COR-L47 (cell line): ENCODE measurements at regions not wholly inside any gene's neighbourhood (a gene's known extent, or its start where the extent isn't known, plus 50 kb on each side); places are given as distances from the start of the nearest gene placed in this dataset.
"Not testable (repeated sequence)": the region's sequence is repeated elsewhere in the genome, so short reads cannot be mapped to it uniquely, and the experiment has no call there.

Source experiments
- DNase-seq: peaks from one replicate; lab custom pipeline; 2025; lab: John Stamatoyannopoulos, UW

GRCh38 chr3:20736287-20736852 lies 550.4 kb upstream of the SGO1 start:
- DNase-seq = no peak

- no peak for DNase-seq
These were observed 543.2 kb upstream of the SGO1 start for GRCh38 chr3:20729185-20729584.

- DNase-seq = no peak
These were observed 540.8 kb upstream of the SGO1 start for GRCh38 chr3:20726786-20727185.

- DNase-seq = no peak
These were observed 538.2 kb upstream of the SGO1 start for GRCh38 chr3:20724241-20724640.

- DNase-seq = not testable (repeated sequence)
These were observed 530.4 kb upstream of the SGO1 start for GRCh38 chr3:20716425-20716824.

GRCh38 chr3:20701641-20702040 lies 515.6 kb upstream of the SGO1 start:
- DNase-seq = peak; percentile 27

- DNase-seq = no peak
These were observed 514.7 kb upstream of the SGO1 start for GRCh38 chr3:20700714-20701113.

GRCh38 chr3:20698896-20699295 lies 512.9 kb upstream of the SGO1 start:
- DNase-seq = no peak

GRCh38 chr3:20696388-20697150 lies 510.6 kb upstream of the SGO1 start:
- no peak for DNase-seq

GRCh38 chr3:20692675-20693074 lies 506.7 kb upstream of the SGO1 start:
- no peak for DNase-seq

- no peak for DNase-seq
These were observed 497.9 kb upstream of the SGO1 start for GRCh38 chr3:20683910-20684309.

GRCh38 chr3:20682573-20682972 lies 496.6 kb upstream of the SGO1 start:
- DNase-seq = no peak

- DNase-seq = no peak
These were observed 495.1 kb upstream of the SGO1 start for GRCh38 chr3:20680990-20681628.

GRCh38 chr3:20673866-20674265 lies 487.9 kb upstream of the SGO1 start:
- DNase-seq = no peak

GRCh38 chr3:20669675-20670074 lies 483.7 kb upstream of the SGO1 start:
- no peak for DNase-seq

GRCh38 chr3:20669184-20669583 lies 483.2 kb upstream of the SGO1 start:
- DNase-seq = no peak

- DNase-seq = no peak
These were observed 482.4 kb upstream of the SGO1 start for GRCh38 chr3:20668411-20668810.

- DNase-seq = no peak
These were observed 480.1 kb upstream of the SGO1 start for GRCh38 chr3:20666091-20666490.

- DNase-seq = no peak
These were observed 472.5 kb upstream of the SGO1 start for GRCh38 chr3:20658491-20658890.

GRCh38 chr3:20657560-20657959 lies 471.6 kb upstream of the SGO1 start:
- DNase-seq = no peak

- DNase-seq = no peak
These were observed 466.4 kb upstream of the SGO1 start for GRCh38 chr3:20652231-20652986.

- DNase-seq = no peak
These were observed 462.9 kb upstream of the SGO1 start for GRCh38 chr3:20648921-20649381.

GRCh38 chr3:20648294-20648693 lies 462.3 kb upstream of the SGO1 start:
- DNase-seq = no peak
